Stimulated activated memory B cell treated with anti-CD40 and anti-IgM and Interleukin-4, amounts not matched to agents 10 μg/mL and 1 μg/mL and 100 μg/mL, for 72 hours (primary cell): ENCODE measurements at regions not wholly inside any gene's neighbourhood (a gene's known extent, or its start where the extent isn't known, plus 50 kb on each side); places are given as distances from the start of the nearest gene placed in this dataset.
"Not testable (repeated sequence)": the region's sequence is repeated elsewhere in the genome, so short reads cannot be mapped to it uniquely, and the experiment has no call there.

Experiments used
- ATAC-seq: fragments of 150-1000 bp; cut with Tn5 transposase; 2 replicates; pipeline ENCODE4 v1.10.0; 2021
- H3K27ac Mint-ChIP-seq: one replicate; pipeline ENCODE4 v1.8.0; 2022; ENCODE audit warnings: mild to moderate bottlenecking, mixed read lengths
- H3K27me3 Mint-ChIP-seq: one replicate; pipeline ENCODE4 v1.8.0; 2022; ENCODE audit warnings: mixed read lengths
- H3K36me3 Mint-ChIP-seq: one replicate; pipeline ENCODE4 v1.8.0; 2022; ENCODE audit warnings: mixed read lengths
- H3K4me1 Mint-ChIP-seq: one replicate; pipeline ENCODE4 v1.8.0; 2022; ENCODE audit warnings: mixed read lengths
- H3K4me3 Mint-ChIP-seq: one replicate; pipeline ENCODE4 v1.8.0; 2022; ENCODE audit warnings: mild to moderate bottlenecking, moderate library complexity, mixed read lengths
- H3K9me3 Mint-ChIP-seq: one replicate; pipeline ENCODE4 v1.8.0; 2022; ENCODE audit warnings: mixed read lengths

GRCh38 chr6:140541288-140541687 is 1166.8 kb upstream of the CITED2 start:
- Mint-ChIP-seq H3K27ac (no peak overlapping the region), H3K4me1 (no peaks in the 10 kb centered on the region), H3K27me3 (no peaks in the 10 kb centered on the region), H3K36me3 (no peaks in the 10 kb centered on the region), H3K9me3 (no peaks in the 10 kb centered on the region), H3K4me3 (no peak overlapping the region)
- ATAC-seq: no peak

GRCh38 chr6:140540743-140541142 is 1166.3 kb upstream of the CITED2 start:
- H3K9me3 Mint-ChIP-seq: no peaks in the 10 kb centered on the region
- ATAC-seq: no peak
- no peak overlapping the region for H3K27ac Mint-ChIP-seq
- H3K4me1 Mint-ChIP-seq: no peaks in the 10 kb centered on the region
- no peaks in the 10 kb centered on the region for H3K27me3 Mint-ChIP-seq
- no peak overlapping the region for H3K4me3 Mint-ChIP-seq
- H3K36me3 Mint-ChIP-seq: no peaks in the 10 kb centered on the region

- no peak overlapping the region for H3K4me3 Mint-ChIP-seq
- H3K27ac Mint-ChIP-seq: no peak overlapping the region
- H3K36me3 Mint-ChIP-seq: no peaks in the 10 kb centered on the region
- ATAC-seq: no peak
- H3K9me3 Mint-ChIP-seq: peaks cover 5% of the 10 kb centered on the region
- H3K27me3 Mint-ChIP-seq: no peaks in the 10 kb centered on the region
- H3K4me1 Mint-ChIP-seq: no peaks in the 10 kb centered on the region
Observed at GRCh38 chr6:140538926-140539325, 1164.5 kb upstream of the CITED2 start.

GRCh38 chr6:140537834-140538705 is 1163.6 kb upstream of the CITED2 start:
- no peak overlapping the region for H3K27ac Mint-ChIP-seq
- ATAC-seq: no peak
- no peaks in the 10 kb centered on the region for H3K27me3 Mint-ChIP-seq
- peaks cover 8% of the 10 kb centered on the region for H3K9me3 Mint-ChIP-seq
- no peaks in the 10 kb centered on the region for H3K4me1 Mint-ChIP-seq
- no peaks in the 10 kb centered on the region for H3K36me3 Mint-ChIP-seq
- H3K4me3 Mint-ChIP-seq: no peak overlapping the region

- Mint-ChIP-seq H3K4me3 (no peak overlapping the region), H3K9me3 (peaks cover 8% of the 10 kb centered on the region), H3K27ac (no peak overlapping the region), H3K27me3 (no peaks in the 10 kb centered on the region), H3K36me3 (no peaks in the 10 kb centered on the region), H3K4me1 (no peaks in the 10 kb centered on the region)
- ATAC-seq: no peak
Observed at GRCh38 chr6:140537211-140537610, 1162.8 kb upstream of the CITED2 start.

- H3K27me3 Mint-ChIP-seq: no peaks in the 10 kb centered on the region
- H3K27ac Mint-ChIP-seq: no peak overlapping the region
- H3K4me1 Mint-ChIP-seq: no peaks in the 10 kb centered on the region
- no peak overlapping the region for H3K4me3 Mint-ChIP-seq
- H3K9me3 Mint-ChIP-seq: peaks cover 8% of the 10 kb centered on the region
- H3K36me3 Mint-ChIP-seq: no peaks in the 10 kb centered on the region
- no peak for ATAC-seq
Observed at GRCh38 chr6:140535511-140535910, 1161.1 kb upstream of the CITED2 start.

- no peak overlapping the region for H3K4me3 Mint-ChIP-seq
- H3K4me1 Mint-ChIP-seq: no peaks in the 10 kb centered on the region
- H3K27me3 Mint-ChIP-seq: no peaks in the 10 kb centered on the region
- H3K36me3 Mint-ChIP-seq: no peaks in the 10 kb centered on the region
- no peak for ATAC-seq
- H3K9me3 Mint-ChIP-seq: peaks cover 8% of the 10 kb centered on the region
- H3K27ac Mint-ChIP-seq: no peak overlapping the region
Observed at GRCh38 chr6:140533526-140533925, 1159.1 kb upstream of the CITED2 start.

GRCh38 chr6:140504776-140505175 is 1130.3 kb upstream of the CITED2 start:
- no peak for ATAC-seq
- Mint-ChIP-seq H3K4me1 (no peaks in the 10 kb centered on the region), H3K27ac (no peak overlapping the region), H3K27me3 (no peaks in the 10 kb centered on the region), H3K4me3 (no peak overlapping the region), H3K36me3 (no peaks in the 10 kb centered on the region), H3K9me3 (no peaks in the 10 kb centered on the region)

- H3K36me3 Mint-ChIP-seq: no peaks in the 10 kb centered on the region
- H3K4me3 Mint-ChIP-seq: no peak overlapping the region
- no peaks in the 10 kb centered on the region for H3K27me3 Mint-ChIP-seq
- H3K4me1 Mint-ChIP-seq: no peaks in the 10 kb centered on the region
- H3K9me3 Mint-ChIP-seq: no peaks in the 10 kb centered on the region
- no peak for ATAC-seq
- no peak overlapping the region for H3K27ac Mint-ChIP-seq
Observed at GRCh38 chr6:140500849-140501248, 1126.4 kb upstream of the CITED2 start.

- no peaks in the 10 kb centered on the region for H3K36me3 Mint-ChIP-seq
- H3K27me3 Mint-ChIP-seq: no peaks in the 10 kb centered on the region
- H3K4me3 Mint-ChIP-seq: no peak overlapping the region
- no peak for ATAC-seq
- no peaks in the 10 kb centered on the region for H3K9me3 Mint-ChIP-seq
- H3K4me1 Mint-ChIP-seq: no peaks in the 10 kb centered on the region
- no peak overlapping the region for H3K27ac Mint-ChIP-seq
Observed at GRCh38 chr6:140499607-140500006, 1125.2 kb upstream of the CITED2 start.

GRCh38 chr6:140494321-140495108 is 1120.1 kb upstream of the CITED2 start:
- Mint-ChIP-seq H3K36me3 (no peaks in the 10 kb centered on the region), H3K4me1 (no peaks in the 10 kb centered on the region), H3K27ac (no peak overlapping the region), H3K27me3 (no peaks in the 10 kb centered on the region), H3K4me3 (no peak overlapping the region), H3K9me3 (no peaks in the 10 kb centered on the region)
- ATAC-seq: no peak

- not testable (repeated sequence) for H3K4me1 Mint-ChIP-seq, H3K4me3 Mint-ChIP-seq, H3K9me3 Mint-ChIP-seq, H3K27ac Mint-ChIP-seq, H3K36me3 Mint-ChIP-seq, H3K27me3 Mint-ChIP-seq, ATAC-seq
Observed at GRCh38 chr6:140493470-140493869, 1119.0 kb upstream of the CITED2 start.

GRCh38 chr6:140490081-140490480 is 1115.6 kb upstream of the CITED2 start:
- Mint-ChIP-seq H3K4me3 (no peak overlapping the region), H3K9me3 (no peaks in the 10 kb centered on the region), H3K27ac (no peak overlapping the region), H3K4me1 (no peaks in the 10 kb centered on the region), H3K36me3 (no peaks in the 10 kb centered on the region), H3K27me3 (no peaks in the 10 kb centered on the region)
- no peak for ATAC-seq

GRCh38 chr6:140487586-140487985 is 1113.1 kb upstream of the CITED2 start:
- Mint-ChIP-seq H3K27me3 (no peaks in the 10 kb centered on the region), H3K36me3 (no peaks in the 10 kb centered on the region), H3K9me3 (no peaks in the 10 kb centered on the region), H3K4me3 (no peak overlapping the region), H3K27ac (no peak overlapping the region), H3K4me1 (no peaks in the 10 kb centered on the region)
- no peak for ATAC-seq

- ATAC-seq: no peak
- no peaks in the 10 kb centered on the region for H3K4me1 Mint-ChIP-seq
- no peaks in the 10 kb centered on the region for H3K27me3 Mint-ChIP-seq
- no peak overlapping the region for H3K27ac Mint-ChIP-seq
- no peaks in the 10 kb centered on the region for H3K36me3 Mint-ChIP-seq
- no peaks in the 10 kb centered on the region for H3K9me3 Mint-ChIP-seq
- no peak overlapping the region for H3K4me3 Mint-ChIP-seq
Observed at GRCh38 chr6:140486450-140487361, 1112.3 kb upstream of the CITED2 start.
